SK-N-SH (cell line): ENCODE measurements at regions not wholly inside any gene's neighbourhood (a gene's known extent, or its start where the extent isn't known, plus 50 kb on each side); places are given as distances from the start of the nearest gene placed in this dataset.

Experiments used
- CTCF ChIA-PET: fragments of 300-600, 350-600 bp; formaldehyde crosslinking; extraction: SDS; loops from one replicate; lab custom pipeline; 2021; lab: Yijun Ruan, JAX
- POLR2A ChIA-PET: fragments of 350-600 bp; sonication (Branson Sonifier 250); formaldehyde crosslinking; extraction: SDS; loops from one replicate; lab custom pipeline; 2020; ENCODE audit warnings: antibody characterized with exemption, inconsistent platforms; lab: Yijun Ruan, JAX
- DNase-seq: peaks from one replicate; pipeline ENCODE4 v3.0.0; 2012
- H2AFZ ChIP-seq: fragments of 200-600 bp; sonication (generic); 2 replicates; pipeline ENCODE4 v1.8.1; 2016; ENCODE audit warnings: antibody characterized with exemption, mild to moderate bottlenecking, low read depth
- H3F3A ChIP-seq: fragments of 200-600 bp; sonication (generic); replicated peaks from 2 replicates; pipeline ENCODE3; 2016; ENCODE audit warnings: antibody characterized with exemption, mild to moderate bottlenecking; ENCODE audit not compliant: insufficient read depth
- H3K27ac ChIP-seq, 2 experiments: fragments of 200-500 bp in 1 of 2; fragments of 200-600 bp in 1 of 2; sonication (Bioruptor generic) in 1 of 2; sonication (generic), shearing (Covaris generic) in 1 of 2; 2 replicates each; pipeline versions ENCODE4 v1.5.1 to v1.6.1; 2014 to 2016; ENCODE audit warnings: low read depth in 2 of 2, inconsistent platforms in 1 of 2, low read length in 1 of 2, mild to moderate bottlenecking in 1 of 2, mixed read lengths in 1 of 2
- H3K27me3 ChIP-seq: fragments of 200-600 bp; sonication (generic), shearing (Covaris generic); 2 replicates; pipeline ENCODE4 v1.6.1; 2016; ENCODE audit warnings: mixed run types; ENCODE audit not compliant: insufficient read depth
- H3K36me3 ChIP-seq, 2 experiments: fragments of 200-500 bp in 1 of 2; fragments of 200-600 bp in 1 of 2; sonication (Bioruptor generic) in 1 of 2; sonication (generic) in 1 of 2; replicated peaks in 1 of 2; 2 replicates each; pipeline versions ENCODE3 to v1.5.1; 2014 to 2016; ENCODE audit warnings: low read length in 1 of 2, mild to moderate bottlenecking in 1 of 2; ENCODE audit not compliant: insufficient read depth in 2 of 2, control insufficient read depth in 1 of 2
- H3K4me1 ChIP-seq, 2 experiments: fragments of 200-500 bp in 1 of 2; fragments of 200-600 bp in 1 of 2; sonication (Bioruptor generic) in 1 of 2; sonication (generic), shearing (Covaris generic) in 1 of 2; 2 replicates each; pipeline versions ENCODE4 v1.5.1 to v1.6.1; 2014 to 2016; ENCODE audit warnings: low read depth in 1 of 2, low read length in 1 of 2, mixed run types in 1 of 2; ENCODE audit not compliant: insufficient read depth in 2 of 2, control insufficient read depth in 1 of 2
- H3K4me2 ChIP-seq: fragments of 200-600 bp; sonication (generic), shearing (Covaris generic); 2 replicates; pipeline ENCODE4 v1.6.1; 2017; ENCODE audit warnings: mixed run types
- H3K4me3 ChIP-seq, 2 experiments: fragments of 200-500 bp in 1 of 2; fragments of 200-600 bp in 1 of 2; sonication (Bioruptor generic) in 1 of 2; sonication (generic), shearing (Covaris generic) in 1 of 2; 2 replicates each; pipeline versions ENCODE4 v1.5.1 to v1.8.1; 2014 to 2016; ENCODE audit warnings: low read depth in 2 of 2, inconsistent platforms in 1 of 2, low read length in 1 of 2, mild to moderate bottlenecking in 1 of 2, mixed read lengths in 1 of 2, moderate library complexity in 1 of 2
- H3K79me2 ChIP-seq: fragments of 200-600 bp; sonication (generic); 2 replicates; pipeline ENCODE4 v1.8.1; 2017; ENCODE audit warnings: mild to moderate bottlenecking; ENCODE audit not compliant: insufficient read depth
- H3K9ac ChIP-seq: fragments of 200-600 bp; sonication (generic); 2 replicates; pipeline ENCODE4 v1.6.1; 2017; ENCODE audit warnings: mixed run types
- H3K9me2 ChIP-seq: fragments of 200-600 bp; sonication (generic); 2 replicates; pipeline ENCODE4 v1.6.1; 2017; ENCODE audit warnings: mixed run types
- H3K9me3 ChIP-seq: fragments of 200-600 bp; sonication (generic); 2 replicates; pipeline ENCODE4 v1.6.1; 2017; ENCODE audit warnings: mixed run types, mild to moderate bottlenecking, moderate library complexity
- H4K20me1 ChIP-seq: fragments of 200-600 bp; sonication (generic); 2 replicates; pipeline ENCODE4 v1.6.1; 2017; ENCODE audit warnings: mild to moderate bottlenecking, mixed run types; ENCODE audit not compliant: insufficient read depth
- CHD2 ChIP-seq: fragments of 150-350 bp; IDR thresholded peaks from 2 replicates; pipeline ENCODE4 v1.6.1; 2018; ENCODE audit warnings: low read length; ENCODE audit not compliant: partially characterized antibody
- ELF1 ChIP-seq: IDR thresholded peaks from 2 replicates; pipeline ENCODE4 v1.4.0; 2012
- EP300 ChIP-seq, 2 experiments: IDR thresholded peaks; 2 replicates each; pipeline versions ENCODE4 v1.4.0 to v1.6.1; 2012; ENCODE audit warnings: borderline replicate concordance in 1 of 2, low read depth in 1 of 2, low read length in 1 of 2
- FOSL2 ChIP-seq: IDR thresholded peaks from 2 replicates; pipeline ENCODE4 v1.4.0; 2012; ENCODE audit warnings: low read depth, mild to moderate bottlenecking, moderate library complexity, borderline replicate concordance
- FOXM1 ChIP-seq: IDR thresholded peaks from 2 replicates; pipeline ENCODE4 v1.4.0; 2012; ENCODE audit warnings: low read depth, mild to moderate bottlenecking
- GABPA ChIP-seq: IDR thresholded peaks from 2 replicates; pipeline ENCODE4 v1.4.0; 2012; ENCODE audit warnings: low read depth, mild to moderate bottlenecking
- MEF2A ChIP-seq: IDR thresholded peaks from 2 replicates; pipeline ENCODE4 v1.4.0; 2012; ENCODE audit warnings: low read depth, borderline replicate concordance
- MXI1 ChIP-seq: IDR thresholded peaks from 2 replicates; pipeline ENCODE4 v1.6.1; 2012; ENCODE audit warnings: mild to moderate bottlenecking, low read depth, low read length, improper control_type of control experiment
- NFIC ChIP-seq: IDR thresholded peaks from 2 replicates; pipeline ENCODE4 v1.4.0; 2012; ENCODE audit warnings: borderline replicate concordance
- NRF1 ChIP-seq: IDR thresholded peaks from 2 replicates; pipeline ENCODE4 v1.6.1; 2012; ENCODE audit warnings: low read depth, mild to moderate bottlenecking, low read length
- PBX3 ChIP-seq: IDR thresholded peaks from 2 replicates; pipeline ENCODE4; 2012
- POLR2AphosphoS5 ChIP-seq: IDR thresholded peaks from 2 replicates; pipeline ENCODE4 v1.6.1; 2012; ENCODE audit warnings: low read depth, low read length
- RFX5 ChIP-seq: IDR thresholded peaks from 2 replicates; pipeline ENCODE4 v1.6.1; 2012; ENCODE audit warnings: mild to moderate bottlenecking, improper control_type of control experiment, low read length
- TEAD4 ChIP-seq: IDR thresholded peaks from 2 replicates; pipeline ENCODE4 v1.4.0; 2012; ENCODE audit warnings: mild to moderate bottlenecking, borderline replicate concordance; ENCODE audit not compliant: insufficient read depth
- YY1 ChIP-seq: IDR thresholded peaks from 2 replicates; pipeline ENCODE4 v1.4.0; 2012; ENCODE audit warnings: low read depth, mild to moderate bottlenecking
- ZBTB33 ChIP-seq: IDR thresholded peaks from 2 replicates; pipeline ENCODE4 v1.4.0; 2012; ENCODE audit warnings: low read depth, borderline replicate concordance
- whole genome bisulfite sequencing: methylation state at CpG from one replicate; pipeline ENCODE4 v1.1.6; 2017; ENCODE audit warnings: low lambda C conversion rate; 5-methylcytosine and 5-hydroxymethylcytosine counted together
- TF ChIP-seq, protein P1 (sequence below): fragments of 150-350 bp; IDR thresholded peaks from 2 replicates; pipeline ENCODE4 v1.6.1; 2017; ENCODE audit warnings: antibody characterized with exemption, low read length, low read depth, borderline replicate concordance
- TF ChIP-seq, protein P2 (sequence below): fragments of 200-600 bp; sonication (generic); IDR thresholded peaks from 2 replicates; pipeline ENCODE4 v1.6.1; 2017; ENCODE audit warnings: antibody characterized with exemption, mild to moderate bottlenecking, moderate library complexity
- TF ChIP-seq, protein P3 (sequence below): fragments of 150-350 bp; IDR thresholded peaks from 2 replicates; pipeline ENCODE4 v1.6.1; 2016; ENCODE audit warnings: mild to moderate bottlenecking, low read depth, low read length

- no peak overlapping the region for H3K27ac ChIP-seq
These were observed 60.4 kb upstream of the MOCS2 start for GRCh38 chr5:53169933-53170332.

More at GRCh38 chr5:53169933-53170332, 60.4 kb upstream of the MOCS2 start:
- CTCF ChIA-PET = interaction anchor here (0.8 to 2.3 kb wide), 8 partner anchors 14 to 1243 kb away, joined by 3 to 12 read pairs (median 4); no protein-coding TSS in a partner anchor
- TF ChIP-seq FOSL2 (no peak), YY1 (no peak), GABPA (no peak), PBX3 (no peak), NFIC (no peak), POLR2AphosphoS5 (no peak), ELF1 (no peak), ZBTB33 (no peak), MEF2A (no peak), CHD2 (no peak), NRF1 (no peak), RFX5 (no peak), TEAD4 (no peak), MXI1 (no peak), FOXM1 (no peak), EP300 (IDR thresholded peaks at IDR 0.05; ENCODE audit: borderline replicate concordance in 1 of 2, low read depth in 1 of 2, low read length in 1 of 2) (no peak)
- TF ChIP-seq, protein P1, sequence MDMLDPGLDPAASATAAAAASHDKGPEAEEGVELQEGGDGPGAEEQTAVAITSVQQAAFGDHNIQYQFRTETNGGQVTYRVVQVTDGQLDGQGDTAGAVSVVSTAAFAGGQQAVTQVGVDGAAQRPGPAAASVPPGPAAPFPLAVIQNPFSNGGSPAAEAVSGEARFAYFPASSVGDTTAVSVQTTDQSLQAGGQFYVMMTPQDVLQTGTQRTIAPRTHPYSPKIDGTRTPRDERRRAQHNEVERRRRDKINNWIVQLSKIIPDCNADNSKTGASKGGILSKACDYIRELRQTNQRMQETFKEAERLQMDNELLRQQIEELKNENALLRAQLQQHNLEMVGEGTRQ = no peak
- TF ChIP-seq, protein P2, sequence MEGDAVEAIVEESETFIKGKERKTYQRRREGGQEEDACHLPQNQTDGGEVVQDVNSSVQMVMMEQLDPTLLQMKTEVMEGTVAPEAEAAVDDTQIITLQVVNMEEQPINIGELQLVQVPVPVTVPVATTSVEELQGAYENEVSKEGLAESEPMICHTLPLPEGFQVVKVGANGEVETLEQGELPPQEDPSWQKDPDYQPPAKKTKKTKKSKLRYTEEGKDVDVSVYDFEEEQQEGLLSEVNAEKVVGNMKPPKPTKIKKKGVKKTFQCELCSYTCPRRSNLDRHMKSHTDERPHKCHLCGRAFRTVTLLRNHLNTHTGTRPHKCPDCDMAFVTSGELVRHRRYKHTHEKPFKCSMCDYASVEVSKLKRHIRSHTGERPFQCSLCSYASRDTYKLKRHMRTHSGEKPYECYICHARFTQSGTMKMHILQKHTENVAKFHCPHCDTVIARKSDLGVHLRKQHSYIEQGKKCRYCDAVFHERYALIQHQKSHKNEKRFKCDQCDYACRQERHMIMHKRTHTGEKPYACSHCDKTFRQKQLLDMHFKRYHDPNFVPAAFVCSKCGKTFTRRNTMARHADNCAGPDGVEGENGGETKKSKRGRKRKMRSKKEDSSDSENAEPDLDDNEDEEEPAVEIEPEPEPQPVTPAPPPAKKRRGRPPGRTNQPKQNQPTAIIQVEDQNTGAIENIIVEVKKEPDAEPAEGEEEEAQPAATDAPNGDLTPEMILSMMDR = no peak
- TF ChIP-seq, protein P3, sequence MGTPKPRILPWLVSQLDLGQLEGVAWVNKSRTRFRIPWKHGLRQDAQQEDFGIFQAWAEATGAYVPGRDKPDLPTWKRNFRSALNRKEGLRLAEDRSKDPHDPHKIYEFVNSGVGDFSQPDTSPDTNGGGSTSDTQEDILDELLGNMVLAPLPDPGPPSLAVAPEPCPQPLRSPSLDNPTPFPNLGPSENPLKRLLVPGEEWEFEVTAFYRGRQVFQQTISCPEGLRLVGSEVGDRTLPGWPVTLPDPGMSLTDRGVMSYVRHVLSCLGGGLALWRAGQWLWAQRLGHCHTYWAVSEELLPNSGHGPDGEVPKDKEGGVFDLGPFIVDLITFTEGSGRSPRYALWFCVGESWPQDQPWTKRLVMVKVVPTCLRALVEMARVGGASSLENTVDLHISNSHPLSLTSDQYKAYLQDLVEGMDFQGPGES = no peak
- no peaks in the 10 kb centered on the region for H3K9me3 ChIP-seq
- WGBS = 63% methylated on average over 3 of the region's 3 CpGs
- no peaks in the 10 kb centered on the region for H3K79me2 ChIP-seq
- H4K20me1 ChIP-seq = no peaks in the 10 kb centered on the region
- DNase-seq = no peak
- H3K9ac ChIP-seq = no peak overlapping the region
- no peak overlapping the region for H3K4me3 ChIP-seq
- H3K27me3 ChIP-seq = no peaks in the 10 kb centered on the region
- H3K9me2 ChIP-seq = no peaks in the 10 kb centered on the region
- H3K4me1 ChIP-seq = peaks cover 0 to 6% of the 10 kb centered on the region in 2 experiments; a peak in 1 of 4 replicates
- POLR2A ChIA-PET = no interaction called here
- no peaks in the 10 kb centered on the region for H3K36me3 ChIP-seq
- no peak overlapping the region for H2AFZ ChIP-seq
- H3K4me2 ChIP-seq = no peak overlapping the region
- H3F3A ChIP-seq = no peaks in the 10 kb centered on the region
